HG02981 (cell line): ENCODE measurements at regions not wholly inside any gene's neighbourhood (a gene's known extent, or its start where the extent isn't known, plus 50 kb on each side); places are given as distances from the start of the nearest gene placed in this dataset.

Experiments
- ATAC-seq: cut with Tn5 transposase; IDR thresholded peaks from one replicate; pipeline ENCODE4 v1.9.1; 2021; ENCODE audit warnings: mild to moderate bottlenecking, moderate library complexity; ENCODE audit not compliant: unreplicated experiment

- no peak for ATAC-seq
These were observed 51.0 kb upstream of the DSC1 start for GRCh38 chr18:31213641-31214040.

- ATAC-seq, result no peak
These were observed 54.6 kb upstream of the DSC1 start for GRCh38 chr18:31217038-31217849.

GRCh38 chr18:31218671-31219383, 56.2 kb upstream of the DSC1 start:
- no peak for ATAC-seq

GRCh38 chr18:31219395-31219794, 56.7 kb upstream of the DSC1 start:
- no peak for ATAC-seq

- no peak for ATAC-seq
These were observed 60.7 kb upstream of the DSC1 start for GRCh38 chr18:31223371-31223770.

DNA sequence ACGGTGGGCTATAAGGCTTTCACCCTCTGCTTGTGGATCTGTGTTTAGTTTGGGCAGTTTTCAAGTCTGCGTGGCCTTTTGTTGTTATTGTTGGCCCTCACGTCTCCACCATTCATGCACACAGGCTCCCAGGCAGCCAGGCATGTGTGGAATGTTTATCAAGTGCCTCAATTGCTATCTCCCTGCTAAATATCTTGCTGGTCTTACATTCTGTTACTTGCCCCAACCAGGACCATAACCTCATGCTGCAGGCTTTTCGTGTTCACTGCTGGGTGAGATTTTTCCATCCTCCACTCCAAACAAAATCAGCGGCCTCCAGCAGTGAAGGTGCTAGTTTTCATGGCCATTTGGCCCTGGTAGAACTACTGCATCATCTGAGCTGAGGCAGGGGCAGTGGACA, 63.0 kb upstream of the DSC1 start:
- ATAC-seq, result no peak

DNA sequence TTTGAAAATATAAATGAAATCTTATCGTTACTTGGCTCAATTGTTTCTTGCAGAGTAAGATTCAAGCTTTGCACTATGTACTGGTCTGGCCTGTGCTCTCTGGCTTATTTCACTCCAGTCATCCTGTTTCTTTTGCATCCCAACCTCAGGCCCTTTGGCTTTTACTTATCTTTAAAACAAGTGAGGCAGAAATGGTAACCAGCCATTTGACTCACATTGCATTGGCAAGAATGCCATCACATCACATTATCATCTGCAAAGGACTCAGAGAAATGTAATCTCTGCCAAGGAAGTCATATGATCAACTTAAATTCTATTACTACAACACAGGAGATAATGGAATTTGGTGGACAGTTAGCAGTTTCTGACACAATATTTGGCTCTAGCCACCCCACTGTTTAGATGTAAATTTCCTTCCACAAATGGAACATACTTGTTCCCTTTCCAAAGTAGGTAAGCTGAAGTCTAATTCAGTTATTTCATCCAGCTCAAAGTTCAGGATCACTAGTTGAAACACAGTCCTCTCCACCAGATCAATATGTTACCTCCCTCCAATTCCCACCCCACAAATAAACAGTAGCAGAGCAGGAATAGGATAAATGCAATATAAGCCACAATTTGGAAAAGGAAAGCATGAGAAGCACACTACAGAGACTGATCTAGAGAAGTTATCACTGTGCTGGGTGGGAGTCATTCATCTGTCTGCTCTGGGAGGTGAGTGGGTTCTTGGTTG, 65.0 kb upstream of the DSC1 start:
- ATAC-seq, result no peak

DNA sequence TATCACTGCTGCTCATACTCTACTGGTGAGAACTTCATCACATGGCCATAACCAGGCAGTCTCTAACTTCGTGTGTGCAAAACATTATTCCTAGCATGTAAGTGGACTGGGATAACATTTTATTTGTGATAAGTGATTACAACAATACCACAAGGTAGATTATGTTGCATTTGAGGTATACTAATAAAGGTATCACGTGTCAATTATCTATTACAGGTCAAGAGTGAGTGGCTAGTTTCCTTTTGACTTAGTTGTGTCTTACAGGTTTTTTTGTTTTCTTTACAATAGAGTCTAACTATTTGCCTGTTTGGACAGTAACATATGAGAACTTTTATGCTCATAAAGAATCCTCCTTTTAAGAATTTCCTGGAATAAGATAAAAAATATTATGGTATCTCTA, 67.2 kb upstream of the DSC1 start:
- no peak for ATAC-seq

DNA sequence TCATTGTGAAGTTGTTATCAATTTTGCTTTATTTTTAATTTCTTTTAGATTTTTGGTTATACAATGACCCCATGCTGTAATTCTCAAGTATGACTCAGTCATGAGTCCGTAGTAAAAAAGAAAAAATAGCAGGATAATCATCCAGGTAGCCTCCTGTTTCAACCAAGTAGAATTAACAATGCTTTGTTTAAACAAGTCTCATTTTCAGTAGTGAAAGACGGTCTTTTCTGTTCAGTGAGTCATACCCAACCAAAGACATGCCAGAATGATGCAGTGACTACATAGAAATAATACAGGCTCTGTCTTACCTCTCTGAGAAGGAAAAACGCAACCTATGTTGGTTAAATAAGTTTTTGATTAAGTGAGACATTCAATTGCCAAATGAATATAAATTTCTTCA, 67.8 kb upstream of the DSC1 start:
- peak; percentile 74 for ATAC-seq

- no peak for ATAC-seq
These were observed 69.4 kb upstream of the DSC1 start for GRCh38 chr18:31232013-31232412.

GRCh38 chr18:31232775-31233424, 70.2 kb upstream of the DSC1 start:
- ATAC-seq, result no peak

DNA sequence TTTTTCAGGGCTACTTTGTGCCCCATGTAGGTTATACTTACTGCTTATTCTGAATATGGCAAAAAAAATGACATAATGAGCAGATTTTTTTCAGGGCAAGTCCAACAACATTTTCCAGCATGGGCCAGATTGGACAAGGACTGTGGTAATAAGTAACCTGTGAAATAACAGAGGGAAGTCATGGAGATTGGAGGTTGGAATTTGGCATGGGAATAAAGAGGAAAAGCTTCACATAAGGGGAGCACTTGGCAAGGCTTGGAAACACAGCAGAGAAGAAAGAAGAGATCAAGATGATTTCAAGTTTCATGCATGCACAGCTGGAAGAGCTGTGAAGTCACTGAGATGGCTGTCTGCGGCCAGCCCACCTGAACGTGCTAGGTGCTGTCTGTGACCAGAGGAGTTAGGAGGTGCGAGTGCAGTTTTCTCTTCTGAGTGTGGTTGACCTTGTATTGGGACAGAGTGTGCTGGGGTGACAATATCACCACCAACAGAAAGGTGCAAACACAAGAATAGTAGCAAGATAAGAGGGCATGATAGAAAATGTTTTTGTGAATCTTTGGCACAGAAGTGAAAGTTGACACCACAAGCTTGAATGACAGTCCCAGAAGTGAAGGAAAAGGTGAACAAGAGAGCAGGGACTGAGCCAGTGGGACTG, 71.1 kb upstream of the DSC1 start:
- no peak for ATAC-seq

- no peak for ATAC-seq
These were observed 73.2 kb upstream of the DSC1 start for GRCh38 chr18:31235856-31236255.

GRCh38 chr18:31237142-31237541, 74.5 kb upstream of the DSC1 start:
- no peak for ATAC-seq

DNA sequence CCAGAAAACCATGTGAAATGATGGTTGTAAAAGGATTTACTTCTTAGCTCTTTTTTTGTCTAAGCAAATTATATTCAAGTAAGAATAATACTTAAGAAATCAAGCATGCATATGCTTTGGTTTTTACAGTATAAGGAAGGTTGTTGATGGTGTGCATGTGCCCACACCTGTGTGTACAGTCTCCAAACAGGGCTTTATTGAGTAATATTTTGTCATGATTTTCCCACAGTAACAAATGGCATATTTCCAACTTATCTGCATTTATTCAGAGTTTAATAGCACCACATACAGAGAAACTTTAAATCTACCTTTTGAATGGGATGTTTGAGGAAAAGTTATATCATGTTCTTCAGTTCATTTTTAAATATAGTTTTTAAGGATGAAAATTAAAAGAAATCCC, 76.5 kb upstream of the DSG1 start:
- ATAC-seq, result no peak

- ATAC-seq, result peak; percentile 67
These were observed 76.0 kb upstream of the DSG1 start for GRCh38 chr18:31241900-31242409.

- no peak for ATAC-seq
These were observed 74.0 kb upstream of the DSG1 start for GRCh38 chr18:31243740-31244512.

DNA sequence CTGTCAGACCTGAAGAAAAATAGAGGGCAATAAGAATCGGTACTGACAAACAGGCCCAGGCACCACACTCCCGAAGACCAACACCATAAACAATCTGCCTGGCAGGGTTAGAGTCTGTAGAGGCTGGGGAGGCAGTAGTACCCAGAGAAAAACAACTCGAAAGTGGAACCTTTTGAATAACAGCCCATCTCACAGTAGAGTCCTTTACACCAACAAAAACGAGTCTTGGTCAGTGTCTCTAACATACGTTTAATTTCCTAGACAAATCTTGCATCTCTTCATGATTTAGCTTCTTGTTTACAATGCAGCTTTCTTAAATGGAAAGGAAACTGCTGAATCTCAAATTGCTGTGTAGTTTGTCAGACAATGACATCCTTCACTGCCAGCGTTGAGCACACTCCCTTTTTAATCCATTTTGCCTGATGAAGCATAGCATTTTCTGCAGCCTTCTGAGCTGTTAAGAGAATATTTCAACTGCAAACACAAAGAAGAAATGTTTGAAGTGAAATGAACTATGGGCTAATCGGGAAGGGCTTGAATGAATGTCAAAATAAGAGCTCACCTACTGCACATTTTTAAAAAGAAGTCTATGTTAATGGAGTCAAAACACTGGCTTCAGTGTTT, 73.1 kb upstream of the DSG1 start:
- ATAC-seq, result no peak

DNA sequence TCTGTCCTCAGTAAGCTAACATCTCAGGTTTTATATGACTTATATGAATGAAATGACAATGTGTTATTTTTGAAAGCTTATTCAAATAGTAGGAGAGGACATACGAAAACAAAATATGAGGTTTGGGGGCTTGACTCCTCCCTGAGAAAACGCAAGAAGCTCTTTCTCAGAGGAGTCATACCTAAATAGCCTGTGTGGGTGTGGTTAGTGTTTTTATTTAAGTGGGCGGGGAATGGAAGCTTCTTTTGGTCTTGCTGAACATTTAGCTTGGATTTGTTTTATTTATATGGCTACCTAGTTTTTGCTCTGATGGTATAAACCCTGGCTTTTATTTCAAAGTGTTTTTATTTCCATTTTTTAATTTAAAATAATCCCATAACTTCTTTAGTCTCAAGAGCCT, 72.1 kb upstream of the DSG1 start:
- no peak for ATAC-seq
